ENCODE measurements at regions not wholly inside any gene's neighbourhood (a gene's known extent, or its start where the extent isn't known, plus 50 kb on each side); places are given as distances from the start of the nearest gene placed in this dataset.
"Not testable (repeated sequence)": the region's sequence is repeated elsewhere in the genome, so short reads cannot be mapped to it uniquely, and the experiment has no call there.

DNA sequence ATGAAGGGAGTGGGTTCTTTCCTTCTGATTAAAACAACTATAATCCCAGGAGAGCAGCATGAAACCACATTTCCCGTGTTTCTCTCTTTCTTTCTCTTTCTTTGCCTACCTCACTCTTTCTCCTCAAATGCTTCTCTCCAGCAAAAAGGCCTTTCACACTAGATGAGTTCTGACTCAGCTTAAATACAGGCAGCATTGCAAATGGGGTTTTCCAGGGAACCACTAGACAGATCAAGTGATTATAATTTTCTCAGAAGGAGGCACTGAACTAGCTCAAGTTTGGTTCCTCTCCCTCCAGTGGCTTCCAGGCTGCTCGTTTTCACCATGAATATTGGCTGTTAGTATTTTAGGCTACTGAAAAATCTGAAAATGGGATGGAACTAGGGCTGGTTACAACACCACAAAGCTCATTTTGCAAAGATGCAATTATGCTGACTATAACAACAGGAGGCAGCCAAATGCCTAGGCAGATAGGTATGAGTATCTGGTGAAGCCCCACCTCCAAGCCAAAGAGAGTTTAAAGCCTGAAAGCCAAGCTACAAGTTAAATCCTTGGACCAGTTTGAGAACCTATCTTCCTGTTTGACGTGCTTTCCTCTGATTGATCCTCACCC lies 260.0 kb downstream of the MMUT start:
- peak; percentile 11 for DNase-seq
- no peaks in the 10 kb centered on the region for H3K36me3 Mint-ChIP-seq (ENCODE audit: low read depth)
- peaks cover 4% of the 10 kb centered on the region for H3K27me3 Mint-ChIP-seq (ENCODE audit: insufficient read depth)
- H3K4me3 Mint-ChIP-seq = no peak overlapping the region
- H3K4me1 Mint-ChIP-seq (ENCODE audit: low read depth) = peaks cover 10% of the 10 kb centered on the region; the same call in 1 of the 2 replicates
- no peaks in the 10 kb centered on the region for H3K9me3 Mint-ChIP-seq
- TF ChIP-seq, protein P1, sequence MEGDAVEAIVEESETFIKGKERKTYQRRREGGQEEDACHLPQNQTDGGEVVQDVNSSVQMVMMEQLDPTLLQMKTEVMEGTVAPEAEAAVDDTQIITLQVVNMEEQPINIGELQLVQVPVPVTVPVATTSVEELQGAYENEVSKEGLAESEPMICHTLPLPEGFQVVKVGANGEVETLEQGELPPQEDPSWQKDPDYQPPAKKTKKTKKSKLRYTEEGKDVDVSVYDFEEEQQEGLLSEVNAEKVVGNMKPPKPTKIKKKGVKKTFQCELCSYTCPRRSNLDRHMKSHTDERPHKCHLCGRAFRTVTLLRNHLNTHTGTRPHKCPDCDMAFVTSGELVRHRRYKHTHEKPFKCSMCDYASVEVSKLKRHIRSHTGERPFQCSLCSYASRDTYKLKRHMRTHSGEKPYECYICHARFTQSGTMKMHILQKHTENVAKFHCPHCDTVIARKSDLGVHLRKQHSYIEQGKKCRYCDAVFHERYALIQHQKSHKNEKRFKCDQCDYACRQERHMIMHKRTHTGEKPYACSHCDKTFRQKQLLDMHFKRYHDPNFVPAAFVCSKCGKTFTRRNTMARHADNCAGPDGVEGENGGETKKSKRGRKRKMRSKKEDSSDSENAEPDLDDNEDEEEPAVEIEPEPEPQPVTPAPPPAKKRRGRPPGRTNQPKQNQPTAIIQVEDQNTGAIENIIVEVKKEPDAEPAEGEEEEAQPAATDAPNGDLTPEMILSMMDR (IDR thresholded peaks at IDR 0.05) = no peak
- H3K27ac Mint-ChIP-seq = no peak overlapping the region

DNA sequence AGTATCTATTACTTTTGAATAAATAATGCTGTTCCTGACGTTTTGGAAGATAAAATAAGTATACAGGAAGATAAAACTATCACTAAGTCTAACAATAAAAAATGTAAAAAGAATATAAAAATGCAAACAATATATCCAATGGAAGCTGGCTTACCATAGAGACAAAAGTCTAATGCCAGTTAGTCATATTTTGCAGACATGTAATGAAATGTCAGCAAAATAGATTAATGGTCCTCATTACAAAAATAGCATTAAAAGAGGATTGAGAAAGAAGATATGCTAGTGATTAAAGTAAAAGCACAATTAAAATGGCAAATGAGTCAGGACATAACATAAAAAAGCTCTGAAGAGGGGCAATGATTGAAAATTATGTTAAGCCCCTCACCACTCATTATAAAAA lies 265.0 kb downstream of the MMUT start:
- H3K9me3 Mint-ChIP-seq = no peaks in the 10 kb centered on the region
- no peak overlapping the region for H3K27ac Mint-ChIP-seq
- TF ChIP-seq, protein P1 (IDR thresholded peaks at IDR 0.05) = no peak
- H3K36me3 Mint-ChIP-seq (ENCODE audit: low read depth) = no peaks in the 10 kb centered on the region
- no peak overlapping the region for H3K4me3 Mint-ChIP-seq
- DNase-seq = no peak
- H3K27me3 Mint-ChIP-seq (ENCODE audit: insufficient read depth) = peaks cover 5% of the 10 kb centered on the region
- peaks cover 16% of the 10 kb centered on the region for H3K4me1 Mint-ChIP-seq (ENCODE audit: low read depth)

DNA sequence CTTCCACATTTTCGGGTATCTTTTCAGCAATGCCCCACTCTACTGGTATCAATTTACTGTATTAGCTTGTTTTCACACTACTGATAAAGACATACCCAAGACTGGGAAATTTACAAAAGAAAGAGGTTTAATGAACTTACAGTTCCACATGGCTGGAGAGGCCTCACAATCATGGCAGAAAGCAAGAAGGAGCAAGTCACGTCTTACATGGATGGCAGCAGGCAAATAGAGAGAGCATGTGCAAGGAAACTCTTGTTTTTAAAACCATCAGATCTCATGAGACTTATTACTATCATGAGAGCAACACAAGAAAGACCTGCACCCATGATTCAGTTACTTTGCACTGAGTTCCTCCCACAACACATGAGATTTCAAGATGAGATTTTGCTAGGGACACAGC lies 300.7 kb downstream of the MMUT start:
- not testable (repeated sequence) for H3K27ac Mint-ChIP-seq; H3K4me3 Mint-ChIP-seq; H3K4me1 Mint-ChIP-seq (ENCODE audit: low read depth); H3K27me3 Mint-ChIP-seq (ENCODE audit: insufficient read depth); DNase-seq
- peaks cover 10% of the 10 kb centered on the region for H3K36me3 Mint-ChIP-seq (ENCODE audit: low read depth)
- peaks cover 11% of the 10 kb centered on the region for H3K9me3 Mint-ChIP-seq

DNA sequence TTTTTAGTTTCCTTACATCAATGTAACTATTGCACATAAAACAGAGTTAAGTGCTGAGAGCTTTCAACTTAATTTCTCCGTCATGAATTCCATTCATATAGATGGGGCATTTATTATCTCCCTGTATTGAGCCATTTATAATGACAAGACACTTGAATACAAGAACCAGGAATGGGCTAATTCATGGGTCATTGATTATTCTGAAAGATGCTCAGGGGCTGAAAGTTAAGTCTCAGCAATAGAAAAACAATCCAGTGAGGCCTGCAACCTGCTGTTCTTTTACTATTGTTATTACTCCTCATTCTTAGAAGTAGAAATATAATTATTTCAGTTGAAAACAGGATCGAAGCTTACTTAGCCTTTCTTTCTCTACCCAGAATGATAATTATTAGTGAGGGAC lies 307.7 kb downstream of the MMUT start:
- Mint-ChIP-seq H3K27ac (no peak overlapping the region), H3K27me3 (ENCODE audit: insufficient read depth) (no peaks in the 10 kb centered on the region; the same call in 1 of the 2 replicates), H3K36me3 (ENCODE audit: low read depth) (no peaks in the 10 kb centered on the region), H3K4me1 (ENCODE audit: low read depth) (peaks cover 16% of the 10 kb centered on the region), H3K9me3 (no peaks in the 10 kb centered on the region), H3K4me3 (no peak overlapping the region)
- DNase-seq = no peak
- TF ChIP-seq, protein P1 (IDR thresholded peaks at IDR 0.05) = no peak

DNA sequence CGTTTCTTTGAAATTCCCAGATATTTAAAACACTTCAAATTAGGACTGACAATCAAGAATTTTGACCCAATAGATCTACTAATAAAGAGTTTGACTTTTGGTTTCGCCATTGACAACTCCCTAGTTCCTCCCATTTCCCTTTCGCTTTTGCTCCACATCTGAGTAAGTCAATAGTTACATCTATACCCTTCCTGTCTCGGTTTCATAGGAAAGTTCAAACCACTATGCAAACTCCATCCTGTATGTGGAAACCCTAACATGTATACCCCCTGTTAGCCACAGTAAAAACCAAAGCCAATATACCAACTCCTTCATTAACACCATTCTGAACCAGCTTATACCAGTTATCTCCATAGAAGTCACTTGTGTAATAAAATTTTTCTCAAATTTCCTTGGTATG lies 311.1 kb downstream of the MMUT start:
- Mint-ChIP-seq H3K4me3 (peak overlapping the region; percentile 48), H3K9me3 (no peaks in the 10 kb centered on the region), H3K36me3 (ENCODE audit: low read depth) (0 out of 2 replicates have a peak, but pooled peaks cover 7% of the 10 kb centered on the region), H3K27ac (no peak overlapping the region), H3K4me1 (ENCODE audit: low read depth) (peaks cover 16% of the 10 kb centered on the region), H3K27me3 (ENCODE audit: insufficient read depth) (peaks cover 3% of the 10 kb centered on the region; the same call in 1 of the 2 replicates)
- TF ChIP-seq, protein P1 (IDR thresholded peaks at IDR 0.05) = no peak
- DNase-seq = no peak

DNA sequence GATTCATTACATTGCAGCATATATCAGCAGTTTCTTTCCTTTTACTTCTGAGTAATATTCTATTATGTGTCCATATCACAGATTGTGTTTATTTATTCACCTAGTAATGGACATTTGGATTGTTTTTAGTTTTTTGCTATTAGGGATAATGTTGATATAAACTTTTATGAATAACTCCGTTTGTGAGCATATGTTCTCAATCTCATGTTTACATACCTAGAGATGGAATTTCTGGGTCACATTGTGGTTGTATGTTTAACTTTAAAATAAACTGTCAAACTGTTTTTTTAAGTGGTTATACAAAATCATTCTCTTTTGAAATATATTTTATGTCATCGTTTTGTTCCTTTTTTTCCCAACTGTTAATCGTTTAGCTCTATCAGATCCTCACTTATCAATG lies 311.6 kb downstream of the MMUT start:
- peak overlapping the region; percentile 48 for H3K4me3 Mint-ChIP-seq
- H3K4me1 Mint-ChIP-seq (ENCODE audit: low read depth) = peaks cover 16% of the 10 kb centered on the region
- peaks cover 7% of the 10 kb centered on the region; the same call in 1 of the 2 replicates for H3K36me3 Mint-ChIP-seq (ENCODE audit: low read depth)
- TF ChIP-seq, protein P1 (IDR thresholded peaks at IDR 0.05) = no peak
- H3K9me3 Mint-ChIP-seq = no peaks in the 10 kb centered on the region
- peaks cover 3% of the 10 kb centered on the region; the same call in 1 of the 2 replicates for H3K27me3 Mint-ChIP-seq (ENCODE audit: insufficient read depth)
- H3K27ac Mint-ChIP-seq = no peak overlapping the region
- DNase-seq = no peak
